ENCODE measurements at regions not wholly inside any gene's neighbourhood (a gene's known extent, or its start where the extent isn't known, plus 50 kb on each side); places are given as distances from the start of the nearest gene placed in this dataset.

- peaks cover 0 to 3% (median 0%) of the 10 kb centered on the region in 9 donors for H3K27me3 ChIP-seq
Measured at GRCh38 chr5:136457390-136458013, 92.2 kb upstream of the TRPC7 start.

GRCh38 chr5:136455409-136455808 lies 90.1 kb upstream of the TRPC7 start:
- 36 to 75% (median 60%) methylated on average over 1 of the region's 1 CpG for whole genome bisulfite sequencing, 4 donors
- peaks cover 0 to 7% (median 0%) of the 10 kb centered on the region in 12 donors for H3K9me3 ChIP-seq
- H3K36me3 ChIP-seq: no peaks in the 10 kb centered on the region
- DNase-seq (no peak), ATAC-seq (no peak)
- peaks cover 0 to 3% (median 0%) of the 10 kb centered on the region in 9 donors for H3K27me3 ChIP-seq
- no peak overlapping the region for H3K27ac ChIP-seq
- intact Hi-C loops (cut with DNase I): no loop called here
- H3K4me1 ChIP-seq: no peaks in the 10 kb centered on the region
- no peak overlapping the region for H3K4me3 ChIP-seq
- TF ChIP-seq CTCF (IDR thresholded peaks at IDR 0.05) (no peak), POLR2A (IDR thresholded peaks at IDR 0.05) (no peak)

More at GRCh38 chr5:136457390-136458013, 92.2 kb upstream of the TRPC7 start:
- ATAC-seq (no peak), DNase-seq (peak in 1 of 5 donors; percentile 21)
- Histone ChIP-seq H3K9me3 (no peaks in the 10 kb centered on the region), H3K36me3 (no peaks in the 10 kb centered on the region), H3K27ac (no peak overlapping the region), H3K4me3 (no peak overlapping the region), H3K4me1 (no peaks in the 10 kb centered on the region)
- WGBS, 4 donors: 34 to 57% (median 53%) methylated on average over 2 of the region's 2 CpGs
- intact Hi-C loops (cut with DNase I): no loop called here
- TF ChIP-seq CTCF (IDR thresholded peaks at IDR 0.05): no peak
- TF ChIP-seq POLR2A (IDR thresholded peaks at IDR 0.05): no peak

- 43 to 65% (median 50%) methylated on average over 4 of the region's 4 CpGs for WGBS, 4 donors
Measured at GRCh38 chr5:136453986-136454758, 88.8 kb upstream of the TRPC7 start.

More at GRCh38 chr5:136453986-136454758, 88.8 kb upstream of the TRPC7 start:
- Histone ChIP-seq H3K4me1 (no peaks in the 10 kb centered on the region), H3K27me3 (peaks cover 0 to 3% (median 0%) of the 10 kb centered on the region in 9 donors), H3K4me3 (no peak overlapping the region), H3K27ac (no peak overlapping the region), H3K36me3 (no peaks in the 10 kb centered on the region), H3K9me3 (peaks cover 0 to 7% (median 0%) of the 10 kb centered on the region in 12 donors)
- no peak for TF ChIP-seq CTCF (IDR thresholded peaks at IDR 0.05)
- no peak for TF ChIP-seq POLR2A (IDR thresholded peaks at IDR 0.05)
- DNase-seq (no peak), ATAC-seq (no peak)
- intact Hi-C loops (cut with DNase I): no loop called here
